ENCODE measurements at regions not wholly inside any gene's neighbourhood (a gene's known extent, or its start where the extent isn't known, plus 50 kb on each side); places are given as distances from the start of the nearest gene placed in this dataset.

- H3K4me1 Mint-ChIP-seq = peaks cover 54% of the 10 kb centered on the region
- no peak for ATAC-seq
- ChIA-PET CTCF (no interaction called here), POLR2A (no interaction called here)
- peaks cover 25% of the 10 kb centered on the region for H3K9me3 Mint-ChIP-seq
- H3K36me3 Mint-ChIP-seq = peaks cover 9% of the 10 kb centered on the region
- no peak for DNase-seq (ENCODE audit: low spot score)
- H3K27me3 Mint-ChIP-seq (ENCODE audit: low read depth) = no peaks in the 10 kb centered on the region; the same call in 1 of the 2 replicates
- TF ChIP-seq OVOL2 (CRISPR knock-in tag; IDR thresholded peaks at IDR 0.05; ENCODE audit: borderline replicate concordance) = no peak
- TF ChIP-seq, protein P1, sequence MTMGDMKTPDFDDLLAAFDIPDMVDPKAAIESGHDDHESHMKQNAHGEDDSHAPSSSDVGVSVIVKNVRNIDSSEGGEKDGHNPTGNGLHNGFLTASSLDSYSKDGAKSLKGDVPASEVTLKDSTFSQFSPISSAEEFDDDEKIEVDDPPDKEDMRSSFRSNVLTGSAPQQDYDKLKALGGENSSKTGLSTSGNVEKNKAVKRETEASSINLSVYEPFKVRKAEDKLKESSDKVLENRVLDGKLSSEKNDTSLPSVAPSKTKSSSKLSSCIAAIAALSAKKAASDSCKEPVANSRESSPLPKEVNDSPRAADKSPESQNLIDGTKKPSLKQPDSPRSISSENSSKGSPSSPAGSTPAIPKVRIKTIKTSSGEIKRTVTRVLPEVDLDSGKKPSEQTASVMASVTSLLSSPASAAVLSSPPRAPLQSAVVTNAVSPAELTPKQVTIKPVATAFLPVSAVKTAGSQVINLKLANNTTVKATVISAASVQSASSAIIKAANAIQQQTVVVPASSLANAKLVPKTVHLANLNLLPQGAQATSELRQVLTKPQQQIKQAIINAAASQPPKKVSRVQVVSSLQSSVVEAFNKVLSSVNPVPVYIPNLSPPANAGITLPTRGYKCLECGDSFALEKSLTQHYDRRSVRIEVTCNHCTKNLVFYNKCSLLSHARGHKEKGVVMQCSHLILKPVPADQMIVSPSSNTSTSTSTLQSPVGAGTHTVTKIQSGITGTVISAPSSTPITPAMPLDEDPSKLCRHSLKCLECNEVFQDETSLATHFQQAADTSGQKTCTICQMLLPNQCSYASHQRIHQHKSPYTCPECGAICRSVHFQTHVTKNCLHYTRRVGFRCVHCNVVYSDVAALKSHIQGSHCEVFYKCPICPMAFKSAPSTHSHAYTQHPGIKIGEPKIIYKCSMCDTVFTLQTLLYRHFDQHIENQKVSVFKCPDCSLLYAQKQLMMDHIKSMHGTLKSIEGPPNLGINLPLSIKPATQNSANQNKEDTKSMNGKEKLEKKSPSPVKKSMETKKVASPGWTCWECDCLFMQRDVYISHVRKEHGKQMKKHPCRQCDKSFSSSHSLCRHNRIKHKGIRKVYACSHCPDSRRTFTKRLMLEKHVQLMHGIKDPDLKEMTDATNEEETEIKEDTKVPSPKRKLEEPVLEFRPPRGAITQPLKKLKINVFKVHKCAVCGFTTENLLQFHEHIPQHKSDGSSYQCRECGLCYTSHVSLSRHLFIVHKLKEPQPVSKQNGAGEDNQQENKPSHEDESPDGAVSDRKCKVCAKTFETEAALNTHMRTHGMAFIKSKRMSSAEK (CRISPR knock-in tag; IDR thresholded peaks at IDR 0.05; ENCODE audit: borderline replicate concordance) = no peak
- TF ChIP-seq ATF1 (CRISPR knock-in tag; IDR thresholded peaks at IDR 0.05) = no peak
- no peak for TF ChIP-seq ZNF396 (CRISPR knock-in tag; IDR thresholded peaks at IDR 0.05; ENCODE audit: borderline replicate concordance)
- no peak for TF ChIP-seq USF1 (CRISPR knock-in tag; IDR thresholded peaks at IDR 0.05)
- no peak for TF ChIP-seq NR2C2 (CRISPR knock-in tag; IDR thresholded peaks at IDR 0.05)
- no peak for TF ChIP-seq SOX15 (CRISPR knock-in tag; IDR thresholded peaks at IDR 0.05)
- TF ChIP-seq ELF4 (CRISPR knock-in tag; IDR thresholded peaks at IDR 0.05; ENCODE audit: low read depth) = no peak
- no peak for TF ChIP-seq ZNF416 (CRISPR knock-in tag; IDR thresholded peaks at IDR 0.05)
- no peak for TF ChIP-seq EMX1 (CRISPR knock-in tag; IDR thresholded peaks at IDR 0.05)
- TF ChIP-seq, protein P2, sequence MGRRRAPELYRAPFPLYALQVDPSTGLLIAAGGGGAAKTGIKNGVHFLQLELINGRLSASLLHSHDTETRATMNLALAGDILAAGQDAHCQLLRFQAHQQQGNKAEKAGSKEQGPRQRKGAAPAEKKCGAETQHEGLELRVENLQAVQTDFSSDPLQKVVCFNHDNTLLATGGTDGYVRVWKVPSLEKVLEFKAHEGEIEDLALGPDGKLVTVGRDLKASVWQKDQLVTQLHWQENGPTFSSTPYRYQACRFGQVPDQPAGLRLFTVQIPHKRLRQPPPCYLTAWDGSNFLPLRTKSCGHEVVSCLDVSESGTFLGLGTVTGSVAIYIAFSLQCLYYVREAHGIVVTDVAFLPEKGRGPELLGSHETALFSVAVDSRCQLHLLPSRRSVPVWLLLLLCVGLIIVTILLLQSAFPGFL (CRISPR knock-in tag; IDR thresholded peaks at IDR 0.05; ENCODE audit: borderline replicate concordance) = no peak
- no peak for TF ChIP-seq NFYB (CRISPR knock-in tag; conservative IDR thresholded peaks at IDR 0.05; ENCODE audit: low read depth)
- TF ChIP-seq CTCF (IDR thresholded peaks at IDR 0.05) = no peak
- TF ChIP-seq IRF2 (CRISPR knock-in tag; IDR thresholded peaks at IDR 0.05; ENCODE audit: borderline replicate concordance, low read depth) = no peak
- no peak for TF ChIP-seq MYBL2 (CRISPR knock-in tag; IDR thresholded peaks at IDR 0.05)
- TF ChIP-seq CREM (CRISPR knock-in tag; IDR thresholded peaks at IDR 0.05) = no peak
- no peak for TF ChIP-seq ZMAT4 (CRISPR knock-in tag; IDR thresholded peaks at IDR 0.05)
- TF ChIP-seq, protein P3, sequence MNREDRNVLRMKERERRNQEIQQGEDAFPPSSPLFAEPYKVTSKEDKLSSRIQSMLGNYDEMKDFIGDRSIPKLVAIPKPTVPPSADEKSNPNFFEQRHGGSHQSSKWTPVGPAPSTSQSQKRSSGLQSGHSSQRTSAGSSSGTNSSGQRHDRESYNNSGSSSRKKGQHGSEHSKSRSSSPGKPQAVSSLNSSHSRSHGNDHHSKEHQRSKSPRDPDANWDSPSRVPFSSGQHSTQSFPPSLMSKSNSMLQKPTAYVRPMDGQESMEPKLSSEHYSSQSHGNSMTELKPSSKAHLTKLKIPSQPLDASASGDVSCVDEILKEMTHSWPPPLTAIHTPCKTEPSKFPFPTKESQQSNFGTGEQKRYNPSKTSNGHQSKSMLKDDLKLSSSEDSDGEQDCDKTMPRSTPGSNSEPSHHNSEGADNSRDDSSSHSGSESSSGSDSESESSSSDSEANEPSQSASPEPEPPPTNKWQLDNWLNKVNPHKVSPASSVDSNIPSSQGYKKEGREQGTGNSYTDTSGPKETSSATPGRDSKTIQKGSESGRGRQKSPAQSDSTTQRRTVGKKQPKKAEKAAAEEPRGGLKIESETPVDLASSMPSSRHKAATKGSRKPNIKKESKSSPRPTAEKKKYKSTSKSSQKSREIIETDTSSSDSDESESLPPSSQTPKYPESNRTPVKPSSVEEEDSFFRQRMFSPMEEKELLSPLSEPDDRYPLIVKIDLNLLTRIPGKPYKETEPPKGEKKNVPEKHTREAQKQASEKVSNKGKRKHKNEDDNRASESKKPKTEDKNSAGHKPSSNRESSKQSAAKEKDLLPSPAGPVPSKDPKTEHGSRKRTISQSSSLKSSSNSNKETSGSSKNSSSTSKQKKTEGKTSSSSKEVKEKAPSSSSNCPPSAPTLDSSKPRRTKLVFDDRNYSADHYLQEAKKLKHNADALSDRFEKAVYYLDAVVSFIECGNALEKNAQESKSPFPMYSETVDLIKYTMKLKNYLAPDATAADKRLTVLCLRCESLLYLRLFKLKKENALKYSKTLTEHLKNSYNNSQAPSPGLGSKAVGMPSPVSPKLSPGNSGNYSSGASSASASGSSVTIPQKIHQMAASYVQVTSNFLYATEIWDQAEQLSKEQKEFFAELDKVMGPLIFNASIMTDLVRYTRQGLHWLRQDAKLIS (CRISPR knock-in tag; IDR thresholded peaks at IDR 0.05; ENCODE audit: borderline replicate concordance) = no peak
- no peak for TF ChIP-seq MAX (CRISPR knock-in tag; IDR thresholded peaks at IDR 0.05)
- H3K27ac Mint-ChIP-seq = peak overlapping the region; percentile 33; the same call in 1 of the 2 replicates
- H3K4me3 Mint-ChIP-seq = no peak overlapping the region
Observed at GRCh38 chr2:22883054-22883453, 501.9 kb upstream of the KLHL29 start.

All from WTC11 (cell line).